NCI-H510A treated with DMSO at 0.1 percent for 48 hours (cell line): ENCODE measurements at regions not wholly inside any gene's neighbourhood (a gene's known extent, or its start where the extent isn't known, plus 50 kb on each side); places are given as distances from the start of the nearest gene placed in this dataset.
"Not testable (repeated sequence)": the region's sequence is repeated elsewhere in the genome, so short reads cannot be mapped to it uniquely, and the experiment has no call there.

Source experiments
- DNase-seq: peaks from one replicate; lab custom pipeline; 2025; lab: John Stamatoyannopoulos, UW

DNA sequence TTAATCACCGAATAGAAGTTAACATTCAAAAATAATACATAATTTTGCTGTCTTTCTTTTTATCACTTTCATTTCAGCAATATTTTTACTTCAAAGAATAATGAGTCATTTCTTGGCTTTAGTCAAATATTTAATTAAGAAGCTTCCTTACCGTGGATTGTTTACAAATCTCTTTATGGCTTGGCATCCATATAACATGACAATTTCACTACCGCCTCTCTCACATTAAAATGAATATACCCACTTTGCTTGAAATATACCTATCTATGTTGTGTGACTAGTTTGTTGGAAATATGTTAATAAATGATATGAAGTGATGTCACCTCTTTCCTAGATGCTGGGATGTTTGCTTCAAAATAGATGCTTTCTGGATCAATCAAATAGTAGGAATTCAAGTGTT, 1203.9 kb downstream of the AMY1C start:
- DNase-seq, result no peak

DNA sequence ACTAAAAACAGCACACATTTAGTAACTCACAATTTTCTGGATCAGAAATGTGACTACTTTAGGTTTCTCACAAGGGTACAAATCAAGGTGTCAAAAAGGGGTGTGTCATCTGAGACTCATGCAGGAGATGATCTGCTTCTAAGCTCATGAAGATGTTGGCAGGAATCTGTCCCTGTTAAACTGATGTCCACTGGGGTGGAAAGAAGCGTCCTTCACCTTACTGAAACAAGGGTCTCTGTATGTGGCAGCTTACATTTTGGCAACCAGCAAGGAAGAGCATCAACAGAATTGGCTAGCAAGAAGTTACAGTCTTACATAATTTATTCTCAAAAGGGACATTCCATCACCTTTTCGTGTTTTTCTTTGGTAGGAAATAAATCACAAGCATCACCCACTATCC, 1223.8 kb downstream of the AMY1C start:
- no peak for DNase-seq

DNA sequence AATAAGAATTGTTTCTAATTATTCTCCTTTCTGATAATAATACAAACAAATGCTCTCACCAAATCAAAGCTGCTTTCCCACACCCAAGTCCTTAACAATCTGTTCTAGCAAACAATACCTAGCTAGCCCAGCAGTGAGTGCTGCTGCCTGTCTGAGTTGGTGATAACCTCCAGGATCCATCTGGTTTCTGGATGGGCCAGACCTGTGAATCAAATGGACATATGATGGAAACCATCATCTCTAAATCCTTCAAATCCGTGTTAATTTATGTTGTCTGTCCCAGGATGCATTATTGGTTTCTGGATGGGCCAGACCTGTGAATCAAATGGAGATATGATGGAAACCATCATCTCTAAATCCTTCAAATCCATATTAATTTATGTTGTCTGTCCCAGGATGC, 1230.0 kb downstream of the AMY1C start:
- DNase-seq, result no peak

DNA sequence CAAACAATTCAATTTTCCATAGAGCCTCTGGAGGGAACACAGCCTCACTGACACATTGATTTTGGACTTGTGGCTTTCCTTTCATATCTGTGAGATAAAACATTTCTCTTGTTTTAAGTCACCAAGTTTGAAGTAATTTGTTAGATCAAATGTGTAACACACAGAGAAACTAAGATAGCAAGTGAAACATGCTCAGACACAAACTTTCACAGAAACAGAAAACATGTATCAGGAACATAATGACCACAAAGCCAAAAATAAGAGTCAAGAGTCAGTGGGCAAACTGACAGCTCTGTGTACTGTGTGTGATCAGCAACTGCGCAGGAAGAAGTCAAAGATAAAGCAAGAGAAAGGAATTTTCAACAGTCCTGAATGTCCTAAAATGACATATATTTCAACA, 1237.5 kb downstream of the AMY1C start:
- DNase-seq, result no peak

DNA sequence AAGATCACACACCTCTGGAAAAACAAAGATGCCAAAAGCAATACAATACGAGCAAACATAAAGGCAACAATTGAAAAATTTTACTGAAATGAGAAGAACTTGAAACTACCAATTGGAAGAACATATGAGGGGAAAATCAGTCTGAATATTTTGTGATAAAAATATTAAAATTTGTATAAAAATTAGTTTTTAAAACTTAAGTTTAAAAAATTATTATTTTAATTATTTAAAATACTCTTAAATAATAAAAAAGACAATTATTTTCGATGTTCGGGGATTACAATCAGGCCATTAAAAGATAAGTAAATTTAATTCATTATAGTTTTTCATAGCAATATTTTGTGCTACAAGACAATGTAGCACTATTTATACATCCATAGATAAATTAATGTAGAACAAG, 1239.3 kb downstream of the AMY1C start:
- no peak for DNase-seq

DNA sequence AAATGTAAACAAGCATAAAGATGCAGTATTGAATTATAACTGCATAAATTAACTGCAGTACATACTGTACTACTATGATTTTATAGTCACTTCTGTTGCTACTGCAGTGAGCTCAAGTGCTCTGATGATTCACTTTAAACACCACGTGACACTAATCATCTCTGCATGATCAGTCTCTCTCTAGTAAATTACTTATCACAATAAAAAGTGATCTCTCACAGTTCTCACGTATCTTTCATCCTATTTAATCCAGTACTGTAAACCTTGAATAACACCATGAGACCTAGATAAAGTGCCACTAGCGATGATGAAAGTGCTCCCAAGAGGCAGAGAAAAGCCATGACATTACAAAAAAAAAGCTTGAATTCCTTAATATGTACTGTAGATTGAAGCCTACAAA, 1242.0 kb downstream of the AMY1C start:
- DNase-seq, result peak; percentile 75

DNA sequence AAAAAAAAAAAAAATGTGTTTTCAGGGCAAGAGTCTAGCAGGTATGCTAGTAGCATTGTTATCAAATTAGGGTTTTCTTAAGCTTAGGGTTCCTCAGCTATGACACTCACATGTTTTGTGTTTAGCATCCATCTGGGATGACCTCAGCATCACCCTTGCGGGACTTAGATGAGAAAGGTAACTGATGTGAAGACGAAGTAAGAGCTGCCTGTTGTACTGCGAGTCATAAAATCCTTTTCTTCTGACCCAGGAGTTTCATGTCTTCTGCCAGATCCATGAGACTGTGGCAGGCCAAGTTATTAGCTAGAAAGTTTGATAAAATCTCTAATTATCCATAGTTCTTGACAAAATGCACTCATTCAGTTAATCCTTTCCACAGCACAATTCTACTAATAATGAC, 1251.1 kb downstream of the AMY1C start:
- DNase-seq, result no peak

DNA sequence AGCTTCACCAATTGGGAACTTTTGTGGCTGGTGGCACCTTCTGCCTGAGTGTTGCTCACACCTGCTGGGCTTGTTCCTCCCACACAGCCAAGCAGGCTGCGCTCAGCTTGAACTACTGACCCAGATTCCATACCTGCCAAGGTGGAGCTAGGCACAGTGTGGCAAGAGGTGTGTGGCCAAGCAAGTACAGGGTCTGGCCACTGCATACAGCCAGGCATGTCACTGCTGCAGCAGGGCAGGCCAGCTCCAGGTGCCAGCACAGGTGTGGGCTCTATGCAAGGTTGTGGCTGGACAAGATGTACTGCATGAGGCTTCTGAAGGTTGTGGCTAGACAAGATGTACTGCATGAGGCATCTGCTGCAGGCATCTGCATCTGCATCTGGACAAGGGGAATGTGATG, 1254.8 kb downstream of the AMY1C start:
- no peak for DNase-seq

DNA sequence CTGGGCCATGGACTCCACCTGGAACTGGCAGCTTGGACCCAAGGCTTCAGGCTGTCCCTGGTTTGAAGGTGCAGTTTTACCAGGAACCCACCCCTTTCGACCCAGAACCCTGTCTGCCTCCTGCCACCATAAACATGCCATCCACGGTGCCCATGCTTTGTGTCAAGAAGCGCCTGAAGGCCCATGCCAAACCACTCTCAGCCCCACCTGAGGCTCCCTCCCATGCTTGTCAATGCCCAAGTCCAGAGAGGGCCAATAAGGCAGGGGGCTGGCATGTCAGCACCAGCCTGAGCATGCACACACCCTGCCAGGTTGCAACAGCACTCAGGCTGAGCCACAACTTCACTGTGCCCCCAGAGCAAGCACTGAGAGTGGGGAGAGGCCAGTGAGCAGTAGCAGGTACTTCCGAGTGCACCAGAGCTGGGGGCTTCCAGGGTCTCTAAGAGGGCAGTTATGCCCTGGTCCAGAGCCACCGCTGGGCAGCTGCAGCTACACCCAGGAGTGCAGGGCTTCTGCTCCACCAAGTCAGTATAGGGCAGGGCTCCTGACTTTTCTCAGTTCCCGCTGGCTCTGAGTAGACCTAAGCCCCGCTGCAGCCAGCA, 1256.0 kb downstream of the AMY1C start:
- no peak for DNase-seq

DNA sequence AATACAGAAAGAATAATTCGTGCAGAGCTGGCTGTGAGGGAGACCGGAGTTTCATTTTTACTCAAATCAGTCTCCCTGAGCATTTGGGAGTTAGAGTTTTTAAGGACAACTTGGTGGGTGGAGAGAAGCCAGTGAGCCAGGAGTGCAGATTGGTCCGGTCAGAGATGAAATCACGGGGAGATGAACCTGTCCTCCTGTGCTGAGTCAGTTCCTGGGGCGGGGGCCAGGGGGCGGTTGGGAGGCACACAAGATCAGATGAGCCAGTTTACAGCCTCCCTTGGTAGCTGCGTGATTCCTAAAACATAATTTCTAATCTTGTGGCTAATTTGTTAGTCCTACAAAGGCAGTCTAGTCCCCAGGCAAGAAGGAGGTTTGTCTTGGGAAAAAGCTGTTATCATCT, 1267.9 kb downstream of the AMY1C start:
- no peak for DNase-seq

DNA sequence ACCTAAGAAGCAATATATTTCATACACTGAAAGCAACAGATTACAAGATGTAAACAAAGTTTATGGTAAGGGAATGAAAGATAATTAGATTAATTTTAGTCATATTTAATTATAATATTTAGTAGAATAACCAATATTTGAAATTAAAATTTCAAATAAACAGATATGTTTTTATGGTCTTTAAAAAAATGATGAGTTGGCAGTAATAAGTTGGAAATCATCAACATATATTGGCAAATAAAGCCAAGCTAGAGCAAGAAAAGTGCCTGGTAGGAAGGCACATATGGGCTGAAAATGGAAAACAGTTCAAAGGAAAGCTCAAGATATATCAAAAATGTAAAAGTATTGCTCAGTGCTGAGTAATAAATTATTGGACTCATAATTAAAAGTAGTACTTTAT, 1274.0 kb downstream of the AMY1C start:
- DNase-seq, result no peak

DNA sequence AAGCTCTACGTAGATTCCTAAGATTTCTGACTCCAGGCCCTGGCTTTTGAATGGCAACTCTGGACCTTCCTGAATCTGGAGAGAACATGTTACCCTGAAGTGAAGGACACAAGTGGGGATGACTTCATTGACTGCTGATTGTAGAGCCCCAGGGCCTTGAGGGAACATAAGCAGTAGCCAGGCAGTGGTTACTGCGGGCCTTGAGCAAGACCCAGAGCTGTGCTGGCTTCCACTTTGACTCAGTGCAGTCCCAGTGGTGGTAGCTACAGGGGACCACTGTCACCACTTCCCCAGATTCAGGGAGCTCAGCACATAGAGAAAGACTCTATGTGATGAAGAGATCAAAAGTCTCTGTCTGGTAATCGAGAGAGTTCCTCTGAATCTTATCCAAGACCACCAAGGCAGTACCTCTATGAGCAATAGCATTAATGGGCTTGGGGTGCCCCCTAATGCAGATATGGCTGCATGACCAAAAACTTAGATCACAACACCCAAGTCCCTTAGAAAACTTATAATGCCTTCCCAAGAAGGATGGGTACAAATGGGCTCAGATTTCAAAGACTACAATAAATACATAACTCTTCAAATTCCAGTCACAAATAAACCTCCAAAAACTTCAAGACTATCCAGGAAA, 1278.3 kb downstream of the AMY1C start:
- DNase-seq, result no peak

DNA sequence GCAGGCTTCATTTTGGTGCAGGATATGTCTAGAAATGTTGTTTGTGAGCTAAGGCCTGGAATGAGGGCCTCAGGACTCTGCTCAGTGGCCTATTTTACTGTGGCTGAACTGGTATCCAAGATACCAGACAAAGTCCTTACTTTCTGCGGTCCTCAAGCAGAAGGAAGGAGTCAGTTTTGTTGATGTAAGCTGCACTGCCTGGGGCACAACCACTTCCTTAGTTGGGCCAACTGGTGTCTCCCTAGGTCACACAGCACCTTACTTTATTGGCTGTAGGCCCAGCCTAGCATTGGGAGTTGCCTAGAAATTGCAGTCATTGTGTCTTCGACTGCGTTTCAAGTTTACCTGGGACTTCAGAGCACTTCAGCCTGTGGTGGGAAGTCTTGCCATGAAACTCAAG, 1322.7 kb downstream of the AMY1C start:
- no peak for DNase-seq

DNA sequence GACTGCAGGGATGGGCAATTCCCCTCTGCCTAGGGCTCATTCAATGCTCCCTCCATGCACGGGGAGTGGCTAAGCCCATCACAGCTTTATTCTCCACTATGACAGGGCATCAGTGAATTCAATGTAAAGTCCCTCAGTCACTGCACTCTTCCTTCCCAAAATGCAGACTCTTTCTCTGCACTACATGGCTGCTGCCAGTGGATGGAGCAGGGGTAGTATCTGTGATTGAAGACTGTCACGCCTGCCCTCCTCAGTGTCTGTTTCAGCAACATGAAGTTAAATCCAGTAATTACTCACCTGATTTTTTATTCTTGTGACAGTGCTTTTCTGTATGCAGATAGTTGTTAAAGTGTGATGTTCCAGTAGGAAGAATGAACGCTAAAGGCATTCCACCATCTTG, 1323.2 kb downstream of the AMY1C start:
- DNase-seq, result no peak

DNA sequence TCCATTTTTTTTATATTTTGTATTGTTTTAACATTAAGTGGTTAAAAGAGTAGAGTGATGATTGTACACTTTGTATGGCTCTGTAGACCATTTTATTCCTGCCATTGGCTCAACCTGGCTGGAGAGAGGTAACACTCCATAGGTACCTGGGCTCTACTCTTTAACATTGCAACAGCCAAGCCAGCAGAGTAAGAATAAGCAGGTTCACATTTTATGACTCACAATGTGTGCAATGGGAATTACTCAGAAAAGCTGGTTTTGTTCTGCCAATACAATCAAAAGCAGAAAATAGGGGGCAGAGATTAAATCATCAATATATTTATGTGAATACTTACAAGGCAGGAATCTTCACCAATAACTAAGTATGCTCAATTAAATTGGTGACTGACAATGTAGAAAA, 1324.0 kb downstream of the AMY1C start:
- no peak for DNase-seq

DNA sequence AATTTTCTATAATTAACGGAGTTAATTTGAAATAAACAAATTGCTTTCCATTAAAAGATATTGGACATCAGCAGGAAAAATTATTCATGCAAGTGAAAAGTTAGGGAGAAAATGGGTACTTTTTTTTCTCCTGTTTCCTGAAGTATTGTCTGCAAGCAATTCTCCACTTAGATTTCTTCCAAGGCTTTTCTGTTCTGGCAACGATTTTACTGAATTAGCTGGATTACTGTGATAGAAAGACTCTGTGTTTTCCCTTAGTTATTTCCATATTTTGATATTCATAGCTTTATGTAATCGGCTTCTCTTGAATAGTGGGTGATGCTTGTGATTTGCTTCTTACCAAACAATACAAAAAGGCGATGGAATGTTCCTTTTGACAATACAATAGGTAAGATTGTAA, 1333.9 kb downstream of the AMY1C start:
- no peak for DNase-seq

DNA sequence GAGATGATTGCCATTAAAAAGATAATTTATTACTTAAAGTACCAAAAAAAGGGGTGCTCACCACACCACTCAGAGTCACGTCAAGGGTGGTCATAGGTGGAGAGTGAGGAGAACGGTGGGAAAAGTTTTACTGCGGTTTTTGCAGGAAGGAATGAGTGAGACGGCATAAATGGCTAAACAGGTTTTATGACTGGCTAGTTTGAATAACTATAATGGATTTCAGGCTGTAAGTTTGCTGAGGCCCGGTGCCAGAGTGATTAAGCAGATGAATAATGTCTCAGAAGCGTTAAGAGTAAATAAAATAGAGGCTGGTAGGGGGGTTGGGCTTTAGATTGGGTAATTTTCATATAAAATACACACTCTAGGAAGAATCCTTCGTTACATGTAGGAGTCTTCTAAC, 1337.8 kb downstream of the AMY1C start:
- DNase-seq, result no peak

DNA sequence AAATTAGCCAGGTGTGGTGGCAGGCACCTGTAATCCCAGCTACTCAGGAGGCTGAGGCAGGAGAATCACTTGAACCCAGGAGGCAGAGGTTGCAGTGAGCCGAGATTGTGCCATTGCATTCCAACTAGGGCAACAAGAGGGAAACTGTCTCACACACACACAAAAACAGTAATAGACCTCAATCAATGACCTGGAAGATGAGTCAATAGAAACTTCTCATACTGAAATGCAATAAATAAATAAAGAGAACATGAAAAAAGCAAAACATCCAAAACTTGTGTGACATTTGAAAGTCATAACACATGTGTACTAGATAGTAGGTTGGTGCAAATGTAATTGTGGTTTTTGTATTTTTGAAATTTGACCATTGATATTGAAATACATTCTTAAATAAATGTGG, 1338.5 kb downstream of the AMY1C start:
- no peak for DNase-seq

DNA sequence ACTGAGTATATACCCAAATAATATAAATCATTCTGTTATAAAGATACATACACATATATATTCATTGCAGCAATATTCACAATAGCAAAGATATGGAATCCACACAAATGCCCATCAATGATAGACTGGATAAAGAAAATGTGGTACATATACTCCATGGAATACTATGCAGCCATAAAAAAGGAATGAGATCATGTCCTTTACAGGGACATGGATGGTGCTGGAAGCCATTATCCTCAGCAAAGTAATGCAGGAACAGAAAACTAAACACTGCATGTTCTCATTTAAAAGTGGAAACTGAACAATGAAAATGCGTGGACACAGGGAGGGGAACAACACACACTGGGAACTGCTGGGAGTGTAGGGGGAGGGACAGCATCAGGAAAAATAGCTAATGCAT, 1344.2 kb downstream of the AMY1C start:
- not testable (repeated sequence) for DNase-seq

DNA sequence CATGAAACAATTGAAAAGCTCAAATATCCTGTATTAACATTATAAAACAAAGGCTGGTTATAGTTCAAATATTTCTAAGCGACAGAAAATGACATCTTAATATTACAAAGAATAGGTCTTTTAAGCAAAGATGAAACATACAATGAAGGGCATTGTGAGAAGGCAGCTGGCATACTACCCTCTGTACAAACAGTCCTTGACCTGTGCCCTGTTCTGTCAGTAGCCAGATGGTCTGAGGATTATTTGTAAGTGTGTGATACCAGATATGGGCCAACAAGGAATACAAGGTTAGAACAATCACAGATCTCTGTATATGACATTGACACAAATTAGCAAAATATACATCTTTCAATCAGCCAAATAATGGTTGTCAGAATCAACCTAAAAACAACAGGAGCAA, 1350.4 kb downstream of the AMY1C start:
- DNase-seq, result peak; percentile 39

DNA sequence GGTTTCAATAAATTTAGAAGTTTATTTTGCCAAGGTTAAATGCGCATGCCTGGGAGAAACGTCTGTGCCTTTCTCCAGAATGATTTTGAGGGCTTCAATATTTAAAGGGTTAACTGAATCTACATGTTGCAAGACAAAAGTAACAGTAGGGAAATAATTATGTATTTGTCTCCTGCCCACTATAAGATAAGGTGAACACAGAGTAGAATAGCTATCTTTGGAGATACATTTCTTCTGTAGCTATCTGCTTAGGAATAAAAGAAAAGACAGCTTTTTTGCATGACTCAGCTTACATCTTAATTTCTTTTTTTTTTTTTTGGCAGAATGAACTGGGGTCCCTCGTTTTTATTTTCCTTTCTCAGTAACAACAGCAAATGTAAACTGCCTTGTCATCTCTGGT, 1351.6 kb downstream of the AMY1C start:
- no peak for DNase-seq

DNA sequence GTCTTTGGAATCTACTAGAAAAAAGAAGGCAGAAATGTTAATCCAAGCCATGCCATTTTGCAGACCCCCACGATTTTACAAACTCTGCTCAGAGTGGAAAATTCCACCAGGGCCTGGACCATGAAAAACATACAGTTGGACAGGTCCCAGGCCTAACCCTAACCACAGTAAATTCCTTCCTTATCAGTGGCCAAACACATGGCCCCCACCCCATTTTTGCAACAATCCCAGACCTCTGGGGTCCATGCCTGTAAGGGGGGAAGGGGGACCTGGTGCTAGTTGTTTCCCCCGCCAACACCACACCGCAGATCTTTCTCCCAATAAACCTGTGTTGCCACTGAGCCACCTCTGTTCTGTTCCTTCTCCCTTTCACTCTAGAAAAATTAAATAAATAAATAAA, 1352.7 kb downstream of the AMY1C start:
- DNase-seq, result no peak

DNA sequence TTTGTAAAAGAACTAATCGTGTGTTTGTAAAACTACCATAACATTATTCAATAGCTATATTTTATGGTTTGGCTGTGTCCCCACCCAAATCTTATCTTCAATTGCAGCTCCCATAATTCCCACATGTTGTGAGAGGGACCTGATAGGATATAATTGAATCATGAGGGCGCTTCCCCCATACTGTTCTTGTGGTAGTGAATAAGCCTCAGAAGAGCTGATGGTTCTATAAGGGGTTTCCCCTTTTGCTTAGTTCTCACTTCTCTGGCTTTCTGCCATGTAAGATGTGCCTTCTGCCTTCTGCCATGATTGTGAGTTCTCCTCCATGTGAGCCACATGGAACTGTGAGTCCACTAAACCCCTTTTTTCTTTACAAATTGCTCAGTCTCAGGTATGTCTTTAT, 1372.3 kb downstream of the AMY1C start:
- no peak for DNase-seq
